ENCODE measurements at regions not wholly inside any gene's neighbourhood (a gene's known extent, or its start where the extent isn't known, plus 50 kb on each side); places are given as distances from the start of the nearest gene placed in this dataset.

GRCh38 chrX:117301086-117301485 is 815.5 kb downstream of the KLHL13 start:
- no peaks in the 10 kb centered on the region for H3K4me1 Mint-ChIP-seq
- TF ChIP-seq, protein P1, sequence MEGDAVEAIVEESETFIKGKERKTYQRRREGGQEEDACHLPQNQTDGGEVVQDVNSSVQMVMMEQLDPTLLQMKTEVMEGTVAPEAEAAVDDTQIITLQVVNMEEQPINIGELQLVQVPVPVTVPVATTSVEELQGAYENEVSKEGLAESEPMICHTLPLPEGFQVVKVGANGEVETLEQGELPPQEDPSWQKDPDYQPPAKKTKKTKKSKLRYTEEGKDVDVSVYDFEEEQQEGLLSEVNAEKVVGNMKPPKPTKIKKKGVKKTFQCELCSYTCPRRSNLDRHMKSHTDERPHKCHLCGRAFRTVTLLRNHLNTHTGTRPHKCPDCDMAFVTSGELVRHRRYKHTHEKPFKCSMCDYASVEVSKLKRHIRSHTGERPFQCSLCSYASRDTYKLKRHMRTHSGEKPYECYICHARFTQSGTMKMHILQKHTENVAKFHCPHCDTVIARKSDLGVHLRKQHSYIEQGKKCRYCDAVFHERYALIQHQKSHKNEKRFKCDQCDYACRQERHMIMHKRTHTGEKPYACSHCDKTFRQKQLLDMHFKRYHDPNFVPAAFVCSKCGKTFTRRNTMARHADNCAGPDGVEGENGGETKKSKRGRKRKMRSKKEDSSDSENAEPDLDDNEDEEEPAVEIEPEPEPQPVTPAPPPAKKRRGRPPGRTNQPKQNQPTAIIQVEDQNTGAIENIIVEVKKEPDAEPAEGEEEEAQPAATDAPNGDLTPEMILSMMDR (IDR thresholded peaks at IDR 0.05; ENCODE audit: unreplicated experiment): no peak
- H3K36me3 Mint-ChIP-seq: no peaks in the 10 kb centered on the region
- H3K27ac Mint-ChIP-seq: no peak overlapping the region
- no peak overlapping the region for H3K4me3 Mint-ChIP-seq
- H3K27me3 Mint-ChIP-seq (ENCODE audit: low read depth): no peaks in the 10 kb centered on the region
- peaks cover 28% of the 10 kb centered on the region for H3K9me3 Mint-ChIP-seq
- no peak for DNase-seq (ENCODE audit: low spot score in 2 of 2, unreplicated experiment in 2 of 2)

GRCh38 chrX:117291760-117292159 is 824.9 kb downstream of the KLHL13 start:
- H3K4me3 Mint-ChIP-seq: no peak overlapping the region
- TF ChIP-seq, protein P1 (IDR thresholded peaks at IDR 0.05; ENCODE audit: unreplicated experiment): no peak
- H3K27me3 Mint-ChIP-seq (ENCODE audit: low read depth): no peaks in the 10 kb centered on the region
- H3K4me1 Mint-ChIP-seq: no peaks in the 10 kb centered on the region
- H3K9me3 Mint-ChIP-seq: peaks cover 36% of the 10 kb centered on the region
- no peak overlapping the region for H3K27ac Mint-ChIP-seq
- no peaks in the 10 kb centered on the region for H3K36me3 Mint-ChIP-seq
- DNase-seq (ENCODE audit: low spot score in 2 of 2, unreplicated experiment in 2 of 2): no peak

GRCh38 chrX:117274965-117275364 is 812.2 kb upstream of the CT83 start:
- TF ChIP-seq, protein P1 (IDR thresholded peaks at IDR 0.05; ENCODE audit: unreplicated experiment): no peak
- DNase-seq (ENCODE audit: low spot score in 2 of 2, unreplicated experiment in 2 of 2): no peak
- Mint-ChIP-seq H3K4me3 (no peak overlapping the region), H3K27ac (no peak overlapping the region), H3K36me3 (no peaks in the 10 kb centered on the region), H3K9me3 (peaks cover 21% of the 10 kb centered on the region), H3K27me3 (ENCODE audit: low read depth) (no peaks in the 10 kb centered on the region), H3K4me1 (peaks cover 8% of the 10 kb centered on the region)

Measured in mesothelial cell of epicardium (in vitro differentiated cells).